SK-N-MC (cell line): ENCODE measurements at regions not wholly inside any gene's neighbourhood (a gene's known extent, or its start where the extent isn't known, plus 50 kb on each side); places are given as distances from the start of the nearest gene placed in this dataset.
A peak's percentile ranks its signal among the peaks of the same experiment; 100 is the strongest.

Experiments
- DNase-seq: peaks from one replicate; pipeline ENCODE4 v3.0.0-alpha.2; 2011; ENCODE audit warnings: low read depth, low spot score
- H3K27ac ChIP-seq: fragments of 200-600 bp; sonication (generic); 2 replicates; pipeline ENCODE4 v1.5.1; 2016; ENCODE audit warnings: mixed run types
- H3K36me3 ChIP-seq: fragments of 200-600 bp; sonication (generic); 2 replicates; pipeline ENCODE4 v1.6.1; 2017; ENCODE audit warnings: antibody characterized with exemption, low read length, mixed read lengths; ENCODE audit not compliant: insufficient read depth
- H3K4me3 ChIP-seq: fragments of 200-600 bp; sonication (generic); 2 replicates; pipeline ENCODE4 v1.5.1; 2016
- H3K9ac ChIP-seq: fragments of 200-600 bp; sonication (generic); 2 replicates; pipeline ENCODE4 v1.8.0; 2017; ENCODE audit warnings: mixed run types, mixed read lengths; ENCODE audit not compliant: insufficient read length
- H3K9me3 ChIP-seq: fragments of 200-600 bp; sonication (generic); 2 replicates; pipeline ENCODE4 v1.6.1; 2017; ENCODE audit warnings: low read depth, mild to moderate bottlenecking, antibody characterized with exemption, low read length, moderate library complexity, mixed read lengths
- EZH2 ChIP-seq: fragments of 200-600 bp; sonication (generic); IDR thresholded peaks from one replicate; pipeline ENCODE4 v1.6.1; 2017; ENCODE audit warnings: antibody characterized with exemption
- FOXP2 ChIP-seq: optimal IDR thresholded peaks from 2 replicates; pipeline ENCODE3; 2011; ENCODE audit warnings: mild to moderate bottlenecking, moderate library complexity; ENCODE audit not compliant: insufficient read depth; ENCODE audit errors: extremely low read length, control extremely low read depth
- POLR2AphosphoS5 ChIP-seq: IDR thresholded peaks from 2 replicates; pipeline ENCODE4 v1.6.1; 2012; ENCODE audit warnings: mild to moderate bottlenecking, low read depth, low read length, borderline replicate concordance

DNA sequence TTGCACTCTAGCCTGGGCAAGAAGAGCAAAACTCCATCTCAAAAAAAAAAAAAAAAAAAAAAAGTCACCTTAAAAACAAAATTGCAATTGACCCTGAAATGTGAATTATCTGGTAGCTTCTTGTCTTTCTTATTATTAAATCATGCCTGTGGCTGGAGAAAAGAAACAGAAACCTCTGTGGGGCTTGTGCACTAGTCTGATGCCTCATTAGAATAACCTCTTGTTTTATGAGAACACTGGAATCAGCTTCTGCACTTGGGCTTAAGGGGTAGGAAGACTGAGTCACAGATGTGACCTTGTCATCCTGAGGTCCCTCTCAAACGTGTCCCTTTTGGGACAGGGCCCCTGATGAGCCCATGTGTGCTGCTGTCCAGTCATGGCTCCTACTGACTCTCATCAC is 237.9 kb downstream of the DACT1 start:
- Histone ChIP-seq H3K27ac (no peak overlapping the region), H3K36me3 (no peaks in the 10 kb centered on the region), H3K9me3 (no peaks in the 10 kb centered on the region), H3K4me3 (no peak overlapping the region), H3K9ac (no peak overlapping the region)
- no peak for TF ChIP-seq FOXP2
- TF ChIP-seq EZH2 = no peak
- no peak for TF ChIP-seq POLR2AphosphoS5
- no peak for DNase-seq

DNA sequence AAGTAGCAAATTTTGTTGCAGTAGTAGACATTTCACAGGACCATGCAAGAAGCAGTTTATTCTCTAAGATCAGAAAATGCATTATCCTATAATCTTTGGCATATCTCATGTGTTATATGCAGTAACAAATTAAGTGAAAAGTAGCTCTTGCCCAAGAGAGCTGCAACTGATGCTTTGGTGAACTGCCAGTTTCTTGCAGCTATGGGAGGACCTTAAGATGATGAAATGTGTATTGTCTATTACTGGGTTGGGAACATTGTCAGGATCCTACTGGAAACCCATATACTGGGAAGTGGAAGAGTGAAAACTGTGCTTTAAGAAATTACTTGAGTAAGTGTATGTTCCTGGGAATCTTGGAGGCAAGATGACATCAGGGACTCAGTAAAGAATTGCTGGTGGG is 238.8 kb downstream of the DACT1 start:
- Histone ChIP-seq H3K9ac (no peak overlapping the region), H3K9me3 (no peaks in the 10 kb centered on the region), H3K27ac (no peak overlapping the region), H3K36me3 (no peaks in the 10 kb centered on the region), H3K4me3 (no peak overlapping the region)
- DNase-seq = no peak
- TF ChIP-seq FOXP2 = no peak

DNA sequence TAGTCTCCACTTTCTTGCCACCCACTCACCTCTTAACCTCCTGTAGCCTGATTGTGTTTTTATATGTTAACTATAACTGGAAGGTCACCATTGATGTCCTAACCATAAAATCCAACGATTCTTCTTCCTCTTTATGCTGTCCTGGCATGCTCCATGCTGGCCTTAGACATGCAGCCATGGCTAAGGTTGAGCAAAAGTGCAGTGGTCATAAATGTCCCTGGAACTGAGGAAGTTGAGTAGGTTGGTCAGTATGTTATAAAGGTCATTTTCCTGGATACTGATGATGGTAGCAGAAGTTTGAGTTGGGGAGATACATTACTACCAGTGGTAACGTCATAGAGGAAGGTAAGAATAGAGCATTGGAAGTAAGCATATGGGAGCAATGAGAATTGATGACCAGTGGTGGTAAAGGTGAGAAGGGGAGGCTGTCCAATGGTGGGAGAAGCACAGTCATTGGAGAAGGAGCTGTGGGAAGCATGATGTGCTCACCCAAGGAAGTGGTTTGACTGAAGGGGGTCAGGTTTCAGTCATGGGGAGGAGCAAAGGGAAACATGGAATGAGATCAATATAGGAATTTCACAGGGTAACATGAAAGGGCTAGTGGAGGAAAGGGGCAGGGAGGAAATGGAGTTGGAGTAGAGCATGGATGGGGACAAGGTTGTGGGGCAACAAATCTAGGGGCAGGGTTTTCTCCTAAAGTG is 240.8 kb downstream of the DACT1 start:
- no peak overlapping the region for H3K9ac ChIP-seq
- H3K36me3 ChIP-seq = no peaks in the 10 kb centered on the region
- DNase-seq = no peak
- no peak overlapping the region for H3K4me3 ChIP-seq
- H3K27ac ChIP-seq = no peak overlapping the region
- no peaks in the 10 kb centered on the region for H3K9me3 ChIP-seq
- TF ChIP-seq POLR2AphosphoS5 (no peak), EZH2 (no peak), FOXP2 (no peak)

DNA sequence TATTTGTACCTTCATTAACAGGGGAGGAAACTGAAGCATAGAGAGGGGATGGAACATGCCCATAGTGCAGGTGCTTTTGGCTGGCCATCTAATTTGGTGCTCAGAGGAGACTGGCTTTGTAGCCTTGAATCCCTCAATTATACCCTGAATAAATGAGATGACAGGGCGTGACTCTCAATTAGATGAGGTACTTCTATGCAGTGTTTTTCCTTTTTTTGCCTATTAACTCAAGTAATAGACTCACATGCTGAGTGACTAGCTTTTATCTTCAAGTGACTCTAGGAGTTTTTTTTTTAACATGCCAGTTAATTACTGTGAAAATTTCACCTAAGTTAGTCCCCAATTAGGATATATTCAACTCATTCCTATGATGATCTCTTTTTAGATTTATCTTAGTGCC is 243.7 kb downstream of the DACT1 start:
- TF ChIP-seq POLR2AphosphoS5 = no peak
- no peak for TF ChIP-seq FOXP2
- TF ChIP-seq EZH2 = no peak
- Histone ChIP-seq H3K27ac (no peak overlapping the region), H3K9ac (no peak overlapping the region), H3K36me3 (no peaks in the 10 kb centered on the region), H3K9me3 (no peaks in the 10 kb centered on the region), H3K4me3 (no peak overlapping the region)
- DNase-seq = no peak

DNA sequence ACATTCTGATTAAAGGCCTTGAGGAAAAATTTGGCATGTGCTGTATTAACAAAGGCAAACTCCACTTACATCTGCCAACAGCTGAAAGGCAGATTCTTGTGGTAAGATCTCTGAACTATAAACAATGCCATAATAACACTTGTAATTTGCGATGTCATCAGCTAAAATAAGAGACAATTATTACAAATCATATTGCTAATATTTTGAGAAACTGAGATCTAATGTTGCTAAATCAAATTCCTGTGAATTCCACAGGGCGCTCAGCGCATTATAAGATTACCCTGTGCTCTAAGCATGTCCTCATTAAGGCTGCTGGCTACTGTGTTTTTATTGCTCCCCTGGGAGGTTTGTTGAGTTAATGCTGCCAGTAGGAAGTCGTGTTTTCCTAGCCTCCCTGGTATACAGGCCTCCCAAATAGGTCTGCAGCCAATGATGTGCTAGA is 244.8 kb downstream of the DACT1 start:
- no peak overlapping the region for H3K27ac ChIP-seq
- TF ChIP-seq FOXP2 (no peak), EZH2 (no peak), POLR2AphosphoS5 (no peak)
- no peaks in the 10 kb centered on the region for H3K36me3 ChIP-seq
- H3K9me3 ChIP-seq = no peaks in the 10 kb centered on the region
- H3K9ac ChIP-seq = no peak overlapping the region
- no peak overlapping the region for H3K4me3 ChIP-seq
- peak; percentile 10 for DNase-seq

DNA sequence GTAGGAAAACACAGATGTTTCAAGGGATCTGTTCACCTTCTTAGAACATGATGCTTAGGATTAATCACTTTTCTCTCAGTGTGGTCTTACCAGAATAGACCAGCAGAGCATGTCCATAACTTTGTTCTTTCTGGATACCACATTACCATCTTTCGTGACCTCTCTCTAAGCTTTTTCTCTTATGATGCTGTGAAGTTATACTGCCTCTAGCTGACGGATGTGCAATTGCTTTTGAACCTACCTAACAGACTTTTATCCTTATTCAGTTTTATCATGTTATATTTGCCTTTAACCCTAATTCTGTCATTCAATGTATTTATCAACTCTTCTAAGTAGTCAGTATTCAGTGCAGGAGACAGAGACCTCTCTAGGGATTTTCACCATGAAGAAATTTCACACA is 246.7 kb downstream of the DACT1 start:
- Histone ChIP-seq H3K9ac (no peak overlapping the region), H3K4me3 (no peak overlapping the region), H3K9me3 (no peaks in the 10 kb centered on the region), H3K36me3 (no peaks in the 10 kb centered on the region), H3K27ac (no peak overlapping the region)
- TF ChIP-seq POLR2AphosphoS5 (no peak), EZH2 (no peak), FOXP2 (no peak)
- no peak for DNase-seq

DNA sequence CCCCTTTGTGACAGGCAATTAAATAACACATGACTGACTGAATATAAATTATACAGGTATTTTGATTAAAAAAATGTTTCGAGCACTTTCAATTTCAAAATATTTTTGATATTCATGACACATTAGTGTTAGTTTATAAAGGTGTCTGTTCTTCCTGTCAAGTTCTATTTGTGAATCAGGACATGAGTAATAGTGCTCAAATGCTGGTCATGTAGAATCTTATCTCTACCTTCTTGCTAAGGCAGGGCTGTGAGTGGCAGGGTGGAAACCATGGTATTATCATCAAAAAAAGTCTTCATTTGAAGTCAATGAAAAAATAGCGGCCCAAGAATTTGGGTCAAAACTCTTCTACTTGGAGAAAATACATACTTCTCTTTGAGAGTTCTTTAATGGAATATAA is 250.2 kb downstream of the DACT1 start:
- H3K27ac ChIP-seq = no peak overlapping the region
- no peak overlapping the region for H3K9ac ChIP-seq
- no peaks in the 10 kb centered on the region for H3K36me3 ChIP-seq
- DNase-seq = no peak
- no peak overlapping the region for H3K4me3 ChIP-seq
- H3K9me3 ChIP-seq = no peaks in the 10 kb centered on the region
- TF ChIP-seq POLR2AphosphoS5 (no peak), EZH2 (no peak), FOXP2 (no peak)

DNA sequence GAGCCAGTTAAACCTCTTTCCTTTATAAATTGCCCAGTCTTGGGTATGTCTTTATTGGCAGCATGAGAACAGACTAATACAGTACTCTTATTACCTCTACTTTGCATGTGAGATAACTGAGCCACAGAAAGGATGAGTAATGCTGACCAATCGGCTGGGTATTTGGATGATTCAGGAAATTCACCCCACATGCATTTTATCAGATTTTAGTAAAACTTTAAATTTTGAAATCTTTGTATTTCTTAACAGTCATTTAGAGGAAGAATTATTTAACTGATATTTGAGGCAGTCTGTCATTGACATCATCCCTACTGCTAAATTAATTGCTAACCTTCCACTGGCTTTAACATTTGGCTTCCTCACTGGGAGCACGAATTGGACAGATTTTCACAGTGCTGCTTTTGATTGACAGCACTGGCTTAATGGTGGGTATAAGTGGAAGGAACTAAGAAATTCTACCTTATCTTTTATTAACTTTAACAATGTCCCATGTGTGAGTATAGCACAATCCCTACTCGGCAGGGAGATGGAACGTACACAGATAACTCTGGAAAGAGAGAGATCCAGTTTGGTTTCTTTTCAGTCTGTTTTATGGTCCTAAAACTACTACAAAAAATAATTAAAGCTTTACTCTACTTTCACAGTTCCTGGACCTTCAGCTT is 261.0 kb downstream of the DACT1 start:
- Histone ChIP-seq H3K4me3 (no peak overlapping the region), H3K27ac (no peak overlapping the region), H3K36me3 (no peaks in the 10 kb centered on the region), H3K9me3 (no peaks in the 10 kb centered on the region), H3K9ac (no peak overlapping the region)
- TF ChIP-seq FOXP2 (no peak), POLR2AphosphoS5 (no peak), EZH2 (no peak)
- no peak for DNase-seq

DNA sequence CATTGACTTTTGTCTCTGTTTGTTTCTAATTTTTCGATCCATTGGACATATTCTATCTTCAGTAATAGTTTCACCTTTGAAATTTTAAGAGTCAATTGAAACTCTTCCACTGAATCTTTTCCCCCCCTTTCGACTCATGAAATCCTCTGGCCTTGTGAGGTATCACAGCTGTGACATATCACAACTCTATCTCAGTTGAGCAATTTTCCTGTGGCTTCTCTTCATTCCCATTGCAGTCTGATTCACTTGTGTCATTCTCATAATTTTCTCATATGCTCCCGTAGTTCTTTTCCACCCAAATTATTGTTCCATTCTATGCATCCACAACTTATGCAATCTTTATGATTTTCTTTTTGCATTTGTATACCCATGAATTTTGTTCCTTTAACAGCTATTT is 261.6 kb downstream of the DACT1 start:
- H3K27ac ChIP-seq = no peak overlapping the region
- DNase-seq = no peak
- TF ChIP-seq POLR2AphosphoS5 (no peak), FOXP2 (no peak), EZH2 (no peak)
- H3K9ac ChIP-seq = no peak overlapping the region
- H3K36me3 ChIP-seq = no peaks in the 10 kb centered on the region
- no peaks in the 10 kb centered on the region for H3K9me3 ChIP-seq
- H3K4me3 ChIP-seq = no peak overlapping the region
